HG03064 (cell line): ENCODE measurements at regions not wholly inside any gene's neighbourhood (a gene's known extent, or its start where the extent isn't known, plus 50 kb on each side); places are given as distances from the start of the nearest gene placed in this dataset.

Experiments used
- ATAC-seq: cut with Tn5 transposase; IDR thresholded peaks from one replicate; pipeline ENCODE4 v1.9.1; 2021; ENCODE audit warnings: low read depth; ENCODE audit not compliant: unreplicated experiment

- no peak for ATAC-seq
Measured at GRCh38 chr11:92416971-92417725, 192.5 kb downstream of the FAT3 start.

- no peak for ATAC-seq
Measured at GRCh38 chr11:92423115-92424034, 198.8 kb downstream of the FAT3 start.

- ATAC-seq = no peak
Measured at GRCh38 chr11:92424281-92424680, 199.7 kb downstream of the FAT3 start.

GRCh38 chr11:92425127-92425526, 200.5 kb downstream of the FAT3 start:
- ATAC-seq = no peak

GRCh38 chr11:92432515-92432914, 207.9 kb downstream of the FAT3 start:
- no peak for ATAC-seq

GRCh38 chr11:92436034-92436920, 211.7 kb downstream of the FAT3 start:
- no peak for ATAC-seq

- ATAC-seq = no peak
Measured at GRCh38 chr11:92439133-92439532, 214.5 kb downstream of the FAT3 start.

- ATAC-seq = no peak
Measured at GRCh38 chr11:92440701-92441442, 216.3 kb downstream of the FAT3 start.

- ATAC-seq = no peak
Measured at GRCh38 chr11:92441443-92441726, 216.8 kb downstream of the FAT3 start.

- no peak for ATAC-seq
Measured at GRCh38 chr11:92443199-92443598, 218.6 kb downstream of the FAT3 start.

GRCh38 chr11:92447586-92447985, 223.0 kb downstream of the FAT3 start:
- no peak for ATAC-seq

GRCh38 chr11:92449222-92449621, 224.6 kb downstream of the FAT3 start:
- no peak for ATAC-seq

- ATAC-seq = no peak
Measured at GRCh38 chr11:92449780-92450179, 225.2 kb downstream of the FAT3 start.

- ATAC-seq = no peak
Measured at GRCh38 chr11:92451063-92451462, 226.4 kb downstream of the FAT3 start.

- ATAC-seq = no peak
Measured at GRCh38 chr11:92453055-92453454, 228.4 kb downstream of the FAT3 start.

GRCh38 chr11:92455210-92455790, 230.7 kb downstream of the FAT3 start:
- no peak for ATAC-seq

- ATAC-seq = no peak
Measured at GRCh38 chr11:92457250-92457649, 232.6 kb downstream of the FAT3 start.

- no peak for ATAC-seq
Measured at GRCh38 chr11:92458486-92458885, 233.9 kb downstream of the FAT3 start.

- no peak for ATAC-seq
Measured at GRCh38 chr11:92460213-92460612, 235.6 kb downstream of the FAT3 start.

GRCh38 chr11:92461447-92461846, 236.8 kb downstream of the FAT3 start:
- no peak for ATAC-seq
